ENCODE measurements at regions not wholly inside any gene's neighbourhood (a gene's known extent, or its start where the extent isn't known, plus 50 kb on each side); places are given as distances from the start of the nearest gene placed in this dataset.
A peak's percentile ranks its signal among the peaks of the same experiment; 100 is the strongest.

DNA sequence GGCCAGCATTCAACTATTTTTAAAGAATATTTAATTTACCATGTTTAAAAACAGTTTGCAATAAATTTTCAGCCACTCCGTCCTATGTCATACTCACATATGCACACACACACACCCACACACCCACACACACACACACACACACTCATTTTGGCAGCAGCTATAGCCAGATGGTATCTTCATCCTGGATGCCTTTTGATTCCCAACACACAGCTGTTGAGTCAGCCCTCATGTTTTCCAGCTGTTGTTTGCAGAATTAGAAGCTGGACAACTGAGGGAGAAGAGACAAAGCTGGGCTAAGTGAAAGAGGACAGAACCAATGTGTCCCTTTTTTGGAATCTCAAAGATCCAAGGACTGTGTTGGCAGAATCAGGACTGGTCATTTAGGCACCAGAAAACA, 80.0 kb upstream of the EGLN3 start:
- Histone ChIP-seq H4K8ac (ENCODE audit: low read length) (no peak overlapping the region), H2BK120ac (ENCODE audit: low read depth, low read length) (no peak overlapping the region), H3K14ac (ENCODE audit: low read length in 2 of 2) (no peak overlapping the region), H2AFZ (ENCODE audit: low read depth, low read length) (no peak overlapping the region), H2BK5ac (ENCODE audit: low read depth, low read length, poor library complexity, severe bottlenecking) (no peak overlapping the region), H3K4me2 (ENCODE audit: low read length, poor library complexity, severe bottlenecking) (no peak overlapping the region), H4K91ac (ENCODE audit: low read length) (no peak overlapping the region), H2BK12ac (ENCODE audit: low read length in 2 of 2) (no peak overlapping the region), H3K4ac (ENCODE audit: low read depth in 1 of 2, low read length in 2 of 2) (no peak overlapping the region), H3K18ac (ENCODE audit: low read depth in 1 of 2, low read length in 2 of 2) (no peak overlapping the region), H3K27me3 (ENCODE audit: control insufficient read depth in 1 of 2, insufficient read depth in 1 of 2, low read length in 2 of 2) (peaks cover 5 to 7% of the 10 kb centered on the region in 2 experiments), H3K36me3 (ENCODE audit: control insufficient read depth in 1 of 2, insufficient read depth in 2 of 2, low read depth in 1 of 2, low read length in 2 of 2) (no peaks in the 10 kb centered on the region), H2AK5ac (ENCODE audit: low read length, severe bottlenecking) (no peak overlapping the region), H3K23ac (ENCODE audit: low read length in 2 of 2) (no peak overlapping the region), H3K4me3 (ENCODE audit: insufficient read depth in 1 of 2, low read depth in 1 of 2, low read length in 2 of 2) (peak overlapping the region in 1 of 2 experiments; percentile 64), H3K27ac (ENCODE audit: low read length, poor library complexity, severe bottlenecking) (no peak overlapping the region), H2BK15ac (ENCODE audit: low read depth, poor library complexity, severe bottlenecking) (no peak overlapping the region), H3K9me3 (ENCODE audit: control insufficient read depth, low read length) (no peaks in the 10 kb centered on the region), H3K9ac (ENCODE audit: low read length) (no peak overlapping the region), H3K79me1 (replicated peaks; ENCODE audit: low read length, poor library complexity, severe bottlenecking) (no peaks in the 10 kb centered on the region), H3K4me1 (ENCODE audit: control insufficient read depth, insufficient read depth, low read depth, low read length) (no peaks in the 10 kb centered on the region)
- 37% methylated on average over 1 of the region's 1 CpG for WGBS
- DNase-seq: peak; percentile 70

DNA sequence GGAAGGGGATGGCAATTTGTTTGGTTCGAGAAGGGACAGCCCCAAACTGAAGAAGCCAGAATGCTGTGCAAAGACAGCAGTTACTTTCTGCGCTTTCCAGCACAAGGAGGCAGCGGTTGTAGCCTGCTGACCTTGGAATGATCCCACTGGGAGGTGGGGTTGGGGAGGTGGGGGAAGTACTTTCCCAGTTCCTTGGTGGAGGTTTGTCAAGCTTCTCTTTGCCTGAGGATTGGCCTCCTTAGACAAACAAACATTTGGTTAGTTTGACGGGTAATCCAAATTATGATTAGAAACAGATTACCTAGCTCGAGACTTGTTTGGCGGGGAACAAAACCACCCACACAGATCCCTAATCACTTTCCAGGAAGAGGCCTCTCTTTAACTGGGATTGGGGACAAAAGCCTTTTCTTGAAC, 79.1 kb upstream of the EGLN3 start:
- no peaks in the 10 kb centered on the region for H3K79me1 ChIP-seq (replicated peaks; ENCODE audit: low read length, poor library complexity, severe bottlenecking)
- H3K4ac ChIP-seq (ENCODE audit: low read depth in 1 of 2, low read length in 2 of 2): no peak overlapping the region
- no peak overlapping the region for H2BK120ac ChIP-seq (ENCODE audit: low read depth, low read length)
- 17% methylated on average over 6 of the region's 6 CpGs for WGBS
- H3K27me3 ChIP-seq (ENCODE audit: control insufficient read depth in 1 of 2, insufficient read depth in 1 of 2, low read length in 2 of 2): peaks cover 5 to 7% of the 10 kb centered on the region in 2 experiments
- peak overlapping the region; percentile 12 for H4K8ac ChIP-seq (ENCODE audit: low read length)
- H3K23ac ChIP-seq (ENCODE audit: low read length in 2 of 2): no peak overlapping the region
- H3K4me3 ChIP-seq (ENCODE audit: insufficient read depth in 1 of 2, low read depth in 1 of 2, low read length in 2 of 2): peak overlapping the region in 1 of 2 experiments; percentile 64
- H4K91ac ChIP-seq (ENCODE audit: low read length): no peak overlapping the region
- H2AFZ ChIP-seq (ENCODE audit: low read depth, low read length): no peak overlapping the region
- no peak overlapping the region for H2BK5ac ChIP-seq (ENCODE audit: low read depth, low read length, poor library complexity, severe bottlenecking)
- no peak overlapping the region for H3K4me2 ChIP-seq (ENCODE audit: low read length, poor library complexity, severe bottlenecking)
- no peak overlapping the region for H3K27ac ChIP-seq (ENCODE audit: low read length, poor library complexity, severe bottlenecking)
- DNase-seq: peak; percentile 52
- no peaks in the 10 kb centered on the region for H3K36me3 ChIP-seq (ENCODE audit: control insufficient read depth in 1 of 2, insufficient read depth in 2 of 2, low read depth in 1 of 2, low read length in 2 of 2)
- no peak overlapping the region for H3K14ac ChIP-seq (ENCODE audit: low read length in 2 of 2)
- H3K4me1 ChIP-seq (ENCODE audit: control insufficient read depth, insufficient read depth, low read depth, low read length): no peaks in the 10 kb centered on the region
- no peak overlapping the region for H2BK12ac ChIP-seq (ENCODE audit: low read length in 2 of 2)
- H3K9me3 ChIP-seq (ENCODE audit: control insufficient read depth, low read length): no peaks in the 10 kb centered on the region
- H2BK15ac ChIP-seq (ENCODE audit: low read depth, poor library complexity, severe bottlenecking): no peak overlapping the region
- H3K9ac ChIP-seq (ENCODE audit: low read length): peak overlapping the region; percentile 53
- H2AK5ac ChIP-seq (ENCODE audit: low read length, severe bottlenecking): no peak overlapping the region
- peak overlapping the region in 1 of 2 experiments; percentile 6 for H3K18ac ChIP-seq (ENCODE audit: low read depth in 1 of 2, low read length in 2 of 2)

DNA sequence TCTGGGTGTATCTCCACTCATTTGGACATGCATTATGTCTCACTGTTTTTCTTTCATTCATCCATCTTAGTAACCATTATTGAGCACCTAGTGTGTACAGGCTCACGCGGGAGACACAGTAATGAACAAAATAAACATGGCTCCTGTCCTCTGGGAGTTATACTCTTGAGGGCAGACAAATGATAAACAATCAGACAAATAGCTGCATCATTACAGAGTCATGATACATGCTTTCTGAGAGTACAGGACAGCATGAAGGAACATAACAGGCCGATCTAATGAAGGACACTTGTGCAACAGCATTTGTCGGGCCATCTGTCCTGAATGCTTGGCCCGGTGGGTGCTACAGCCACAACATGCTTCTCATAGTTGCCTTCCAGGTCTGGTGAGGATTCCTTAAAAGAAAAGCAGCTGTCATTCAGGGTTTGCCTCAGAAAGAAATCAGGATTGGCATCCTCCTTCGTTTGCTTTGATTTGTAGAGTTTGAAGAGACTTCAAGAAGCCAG, 77.2 kb upstream of the EGLN3 start:
- Histone ChIP-seq H3K27ac (ENCODE audit: low read length, poor library complexity, severe bottlenecking) (no peak overlapping the region), H3K4me1 (ENCODE audit: control insufficient read depth, insufficient read depth, low read depth, low read length) (no peaks in the 10 kb centered on the region), H3K79me1 (replicated peaks; ENCODE audit: low read length, poor library complexity, severe bottlenecking) (no peaks in the 10 kb centered on the region), H3K4me2 (ENCODE audit: low read length, poor library complexity, severe bottlenecking) (no peak overlapping the region), H3K36me3 (ENCODE audit: control insufficient read depth in 1 of 2, insufficient read depth in 2 of 2, low read depth in 1 of 2, low read length in 2 of 2) (no peaks in the 10 kb centered on the region), H3K23ac (ENCODE audit: low read length in 2 of 2) (no peak overlapping the region), H3K18ac (ENCODE audit: low read depth in 1 of 2, low read length in 2 of 2) (no peak overlapping the region), H2BK15ac (ENCODE audit: low read depth, poor library complexity, severe bottlenecking) (no peak overlapping the region), H2BK5ac (ENCODE audit: low read depth, low read length, poor library complexity, severe bottlenecking) (no peak overlapping the region), H3K14ac (ENCODE audit: low read length in 2 of 2) (no peak overlapping the region), H3K9me3 (ENCODE audit: control insufficient read depth, low read length) (no peaks in the 10 kb centered on the region), H3K4ac (ENCODE audit: low read depth in 1 of 2, low read length in 2 of 2) (no peak overlapping the region), H2BK120ac (ENCODE audit: low read depth, low read length) (no peak overlapping the region), H4K91ac (ENCODE audit: low read length) (no peak overlapping the region), H4K8ac (ENCODE audit: low read length) (no peak overlapping the region), H2BK12ac (ENCODE audit: low read length in 2 of 2) (peak overlapping the region in 1 of 2 experiments; percentile 54), H3K9ac (ENCODE audit: low read length) (no peak overlapping the region), H2AFZ (ENCODE audit: low read depth, low read length) (no peak overlapping the region), H2AK5ac (ENCODE audit: low read length, severe bottlenecking) (no peak overlapping the region), H3K27me3 (ENCODE audit: control insufficient read depth in 1 of 2, insufficient read depth in 1 of 2, low read length in 2 of 2) (peaks cover 0 to 5% of the 10 kb centered on the region in 2 experiments), H3K4me3 (ENCODE audit: insufficient read depth in 1 of 2, low read depth in 1 of 2, low read length in 2 of 2) (no peak overlapping the region)
- DNase-seq: peak; percentile 30
- WGBS: 80% methylated on average over 5 of the region's 6 CpGs

DNA sequence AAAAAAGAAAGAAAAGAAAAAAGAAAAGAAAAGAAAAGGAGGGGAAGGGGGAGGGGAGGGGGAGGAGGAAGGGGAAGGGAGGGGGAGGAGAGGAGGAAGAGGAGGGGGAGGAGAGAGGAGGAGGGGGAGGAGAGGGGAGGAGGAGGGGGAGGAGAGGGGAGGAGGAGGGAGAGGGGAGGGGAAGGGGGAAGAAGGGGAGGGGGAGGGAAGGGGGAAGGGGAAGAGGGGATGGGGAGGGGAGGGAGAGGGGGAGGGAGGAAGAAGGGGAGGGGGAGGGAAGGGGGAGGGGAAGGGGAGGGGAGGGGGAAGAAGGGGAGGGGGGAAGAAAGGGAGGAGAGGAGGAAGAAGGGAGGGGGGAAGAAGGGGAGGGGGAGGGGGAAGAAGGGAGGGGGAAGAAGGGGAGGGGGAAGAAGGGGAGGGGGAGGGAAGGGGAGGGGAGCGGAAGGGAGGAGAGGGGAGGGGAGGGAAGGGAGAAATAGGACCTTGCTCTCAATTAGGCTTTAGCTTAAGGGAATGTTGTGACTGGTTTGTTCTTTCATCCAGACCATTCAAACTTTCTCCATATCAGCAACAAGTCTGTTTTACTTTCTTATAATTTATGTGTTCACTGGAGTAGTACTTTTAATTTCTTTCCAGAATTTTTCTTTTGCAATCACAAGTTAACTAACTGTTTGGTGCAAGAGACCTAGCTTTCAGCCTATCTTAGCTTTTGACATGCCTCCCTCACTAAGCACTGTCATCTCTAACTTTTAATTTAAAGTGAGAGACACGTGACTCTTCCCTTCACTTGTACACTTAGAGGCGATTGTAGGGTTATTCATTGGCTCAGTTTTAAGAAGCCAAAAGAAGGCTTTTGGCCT, 76.5 kb upstream of the EGLN3 start:
- Histone ChIP-seq H4K91ac (ENCODE audit: low read length) (no peak overlapping the region), H3K4me3 (ENCODE audit: insufficient read depth in 1 of 2, low read depth in 1 of 2, low read length in 2 of 2) (no peak overlapping the region), H3K4me2 (ENCODE audit: low read length, poor library complexity, severe bottlenecking) (no peak overlapping the region), H3K23ac (ENCODE audit: low read length in 2 of 2) (no peak overlapping the region), H2BK5ac (ENCODE audit: low read depth, low read length, poor library complexity, severe bottlenecking) (no peak overlapping the region), H2BK12ac (ENCODE audit: low read length in 2 of 2) (no peak overlapping the region), H2AK5ac (ENCODE audit: low read length, severe bottlenecking) (no peak overlapping the region), H2AFZ (ENCODE audit: low read depth, low read length) (no peak overlapping the region), H3K79me1 (replicated peaks; ENCODE audit: low read length, poor library complexity, severe bottlenecking) (no peaks in the 10 kb centered on the region), H3K9me3 (ENCODE audit: control insufficient read depth, low read length) (no peaks in the 10 kb centered on the region), H2BK120ac (ENCODE audit: low read depth, low read length) (no peak overlapping the region), H3K27me3 (ENCODE audit: control insufficient read depth in 1 of 2, insufficient read depth in 1 of 2, low read length in 2 of 2) (peaks cover 0 to 5% of the 10 kb centered on the region in 2 experiments), H3K36me3 (ENCODE audit: control insufficient read depth in 1 of 2, insufficient read depth in 2 of 2, low read depth in 1 of 2, low read length in 2 of 2) (no peaks in the 10 kb centered on the region), H2BK15ac (ENCODE audit: low read depth, poor library complexity, severe bottlenecking) (no peak overlapping the region), H3K4me1 (ENCODE audit: control insufficient read depth, insufficient read depth, low read depth, low read length) (no peaks in the 10 kb centered on the region), H3K27ac (ENCODE audit: low read length, poor library complexity, severe bottlenecking) (no peak overlapping the region), H3K18ac (ENCODE audit: low read depth in 1 of 2, low read length in 2 of 2) (no peak overlapping the region), H3K14ac (ENCODE audit: low read length in 2 of 2) (no peak overlapping the region), H4K8ac (ENCODE audit: low read length) (no peak overlapping the region), H3K4ac (ENCODE audit: low read depth in 1 of 2, low read length in 2 of 2) (no peak overlapping the region), H3K9ac (ENCODE audit: low read length) (no peak overlapping the region)
- no peak for DNase-seq
- 85% methylated on average over 2 of the region's 3 CpGs for WGBS

All from mesenchymal stem cell (in vitro differentiated cells and primary cell).